Activated CD4-positive, alpha-beta memory T cell treated with anti-CD3 and anti-CD28 coated beads for 36 hours (primary cell): ENCODE measurements at regions not wholly inside any gene's neighbourhood (a gene's known extent, or its start where the extent isn't known, plus 50 kb on each side); places are given as distances from the start of the nearest gene placed in this dataset.

Experiments used
- CTCF ChIA-PET: fragments of 350-600 bp; sonication (Branson Sonifier 250); formaldehyde crosslinking; loops from one replicate; lab custom pipeline; 2021; ENCODE audit warnings: antibody characterized with exemption, inconsistent platforms; lab: Charles Lee
- POLR2A ChIA-PET: fragments of 350-600 bp; sonication (Branson Sonifier 250); formaldehyde crosslinking; loops from one replicate; lab custom pipeline; 2021; ENCODE audit warnings: antibody characterized with exemption; lab: Charles Lee
- DNase-seq: peaks from one replicate; pipeline ENCODE4 v3.0.0-alpha.2; 2020
- H3K27ac Mint-ChIP-seq: one replicate; pipeline ENCODE4 v1.8.0; 2021; ENCODE audit warnings: mixed read lengths
- H3K27me3 Mint-ChIP-seq: one replicate; pipeline ENCODE4 v1.8.0; 2021; ENCODE audit warnings: mixed read lengths
- H3K36me3 Mint-ChIP-seq: one replicate; pipeline ENCODE4 v1.8.0; 2021; ENCODE audit warnings: mixed read lengths
- H3K4me1 Mint-ChIP-seq: one replicate; pipeline ENCODE4 v1.8.0; 2021; ENCODE audit warnings: low read depth, mixed read lengths
- H3K4me3 Mint-ChIP-seq: one replicate; pipeline ENCODE4 v1.8.0; 2021; ENCODE audit warnings: mild to moderate bottlenecking, mixed read lengths
- H3K9me3 Mint-ChIP-seq: one replicate; pipeline ENCODE4 v1.8.0; 2021; ENCODE audit warnings: mixed read lengths
- intact Hi-C: fragments of 100-400 bp; cut with micrococcal nuclease; formaldehyde crosslinking; loops from one replicate; pipeline ENCODE4 v1.15.1; 2023

GRCh38 chr2:175310813-175311504, 129.4 kb upstream of the ATP5MC3 start:
- POLR2A ChIA-PET, result no interaction called here
- H3K4me1 Mint-ChIP-seq, result no peaks in the 10 kb centered on the region
- no peak overlapping the region for H3K4me3 Mint-ChIP-seq
- intact Hi-C loops, result no loop called here
- no peak overlapping the region for H3K27ac Mint-ChIP-seq
- H3K9me3 Mint-ChIP-seq, result no peaks in the 10 kb centered on the region
- H3K27me3 Mint-ChIP-seq, result peaks cover 18% of the 10 kb centered on the region
- no peak for DNase-seq
- CTCF ChIA-PET, result no interaction called here
- no peaks in the 10 kb centered on the region for H3K36me3 Mint-ChIP-seq

GRCh38 chr2:175309799-175310198, 128.3 kb upstream of the ATP5MC3 start:
- peaks cover 20% of the 10 kb centered on the region for H3K27me3 Mint-ChIP-seq
- no peaks in the 10 kb centered on the region for H3K4me1 Mint-ChIP-seq
- no peaks in the 10 kb centered on the region for H3K9me3 Mint-ChIP-seq
- DNase-seq, result peak; percentile 24
- ChIA-PET CTCF (no interaction called here), POLR2A (no interaction called here)
- H3K36me3 Mint-ChIP-seq, result no peaks in the 10 kb centered on the region
- intact Hi-C loops, result no loop called here
- no peak overlapping the region for H3K27ac Mint-ChIP-seq
- no peak overlapping the region for H3K4me3 Mint-ChIP-seq

- DNase-seq, result no peak
- no peak overlapping the region for H3K4me3 Mint-ChIP-seq
- ChIA-PET CTCF (interaction anchor here (1.0 kb wide), 1 partner anchor 105 kb away, joined by 3 read pairs; no protein-coding TSS in a partner anchor), POLR2A (no interaction called here)
- H3K27ac Mint-ChIP-seq, result no peak overlapping the region
- H3K36me3 Mint-ChIP-seq, result no peaks in the 10 kb centered on the region
- H3K9me3 Mint-ChIP-seq, result no peaks in the 10 kb centered on the region
- intact Hi-C loops, result no loop called here
- no peaks in the 10 kb centered on the region for H3K4me1 Mint-ChIP-seq
- peaks cover 25% of the 10 kb centered on the region for H3K27me3 Mint-ChIP-seq
Observed at GRCh38 chr2:175308005-175308404, 126.5 kb upstream of the ATP5MC3 start.

- no peaks in the 10 kb centered on the region for H3K9me3 Mint-ChIP-seq
- POLR2A ChIA-PET, result no interaction called here
- no peaks in the 10 kb centered on the region for H3K4me1 Mint-ChIP-seq
- no peak for DNase-seq
- H3K4me3 Mint-ChIP-seq, result no peak overlapping the region
- H3K27me3 Mint-ChIP-seq, result peaks cover 21% of the 10 kb centered on the region
- intact Hi-C loops, result no loop called here
- H3K36me3 Mint-ChIP-seq, result no peaks in the 10 kb centered on the region
- CTCF ChIA-PET, result interaction anchor here (1.4 kb wide), 1 partner anchor 22 kb away, joined by 3 read pairs; no protein-coding TSS in a partner anchor
- H3K27ac Mint-ChIP-seq, result no peak overlapping the region
Observed at GRCh38 chr2:175304541-175304940, 123.0 kb upstream of the ATP5MC3 start.

- intact Hi-C loops, result no loop called here
- no peaks in the 10 kb centered on the region for H3K4me1 Mint-ChIP-seq
- no peaks in the 10 kb centered on the region for H3K36me3 Mint-ChIP-seq
- H3K9me3 Mint-ChIP-seq, result peaks cover 6% of the 10 kb centered on the region
- CTCF ChIA-PET, result no interaction called here
- no peak overlapping the region for H3K27ac Mint-ChIP-seq
- no peak for DNase-seq
- H3K4me3 Mint-ChIP-seq, result no peak overlapping the region
- peaks cover 37% of the 10 kb centered on the region for H3K27me3 Mint-ChIP-seq
- POLR2A ChIA-PET, result no interaction called here
Observed at GRCh38 chr2:175293776-175294175, 112.3 kb upstream of the ATP5MC3 start.

GRCh38 chr2:175293195-175293594, 111.7 kb upstream of the ATP5MC3 start:
- POLR2A ChIA-PET, result no interaction called here
- intact Hi-C loops, result no loop called here
- Mint-ChIP-seq H3K9me3 (peaks cover 6% of the 10 kb centered on the region), H3K36me3 (no peaks in the 10 kb centered on the region), H3K27me3 (peaks cover 37% of the 10 kb centered on the region), H3K4me3 (no peak overlapping the region), H3K4me1 (no peaks in the 10 kb centered on the region), H3K27ac (no peak overlapping the region)
- CTCF ChIA-PET, result no interaction called here
- DNase-seq, result no peak

GRCh38 chr2:175282886-175283285, 101.4 kb upstream of the ATP5MC3 start:
- Mint-ChIP-seq H3K27me3 (peaks cover 3% of the 10 kb centered on the region), H3K4me3 (no peak overlapping the region), H3K27ac (no peak overlapping the region), H3K4me1 (peaks cover 3% of the 10 kb centered on the region), H3K36me3 (no peaks in the 10 kb centered on the region), H3K9me3 (no peaks in the 10 kb centered on the region)
- no peak for DNase-seq
- POLR2A ChIA-PET, result no interaction called here
- intact Hi-C loops, result loop anchor here (1.0 kb wide), 5 partner anchors 32 to 247 kb away; no protein-coding TSS in a partner anchor
- CTCF ChIA-PET, result interaction anchor here (0.6 to 10.3 kb wide), 14 partner anchors 10 to 583 kb away, joined by 3 to 124 read pairs (median 4); no protein-coding TSS in a partner anchor

GRCh38 chr2:175282300-175282699, 100.8 kb upstream of the ATP5MC3 start:
- no peak for DNase-seq
- POLR2A ChIA-PET, result no interaction called here
- Mint-ChIP-seq H3K4me3 (no peak overlapping the region), H3K27ac (no peak overlapping the region), H3K4me1 (peaks cover 3% of the 10 kb centered on the region), H3K9me3 (no peaks in the 10 kb centered on the region), H3K27me3 (peaks cover 3% of the 10 kb centered on the region), H3K36me3 (no peaks in the 10 kb centered on the region)
- intact Hi-C loops, result loop anchor here (1.0 kb wide), 5 partner anchors 31 to 246 kb away; no protein-coding TSS in a partner anchor
- CTCF ChIA-PET, result interaction anchor here (0.6 to 10.3 kb wide), 24 partner anchors 9 to 1359 kb away, joined by 3 to 124 read pairs (median 4); partner anchors contain the start of gene ATF2

GRCh38 chr2:175277772-175278171, 96.3 kb upstream of the ATP5MC3 start:
- Mint-ChIP-seq H3K9me3 (no peaks in the 10 kb centered on the region), H3K36me3 (no peaks in the 10 kb centered on the region), H3K4me1 (peaks cover 3% of the 10 kb centered on the region), H3K27ac (no peak overlapping the region), H3K4me3 (no peak overlapping the region), H3K27me3 (peaks cover 5% of the 10 kb centered on the region)
- ChIA-PET POLR2A (no interaction called here), CTCF (interaction anchor here (3.4 to 10.3 kb wide), 2 partner anchors 26 to 72 kb away, joined by 16 to 124 read pairs; no protein-coding TSS in a partner anchor)
- intact Hi-C loops, result no loop called here
- no peak for DNase-seq

- intact Hi-C loops, result no loop called here
- H3K4me1 Mint-ChIP-seq, result no peaks in the 10 kb centered on the region
- no peak overlapping the region for H3K4me3 Mint-ChIP-seq
- H3K9me3 Mint-ChIP-seq, result no peaks in the 10 kb centered on the region
- peaks cover 9% of the 10 kb centered on the region for H3K27me3 Mint-ChIP-seq
- no peak overlapping the region for H3K27ac Mint-ChIP-seq
- no peaks in the 10 kb centered on the region for H3K36me3 Mint-ChIP-seq
- DNase-seq, result no peak
- POLR2A ChIA-PET, result no interaction called here
- CTCF ChIA-PET, result interaction anchor here (1.5 kb wide), 1 partner anchor 24 kb away, joined by 6 read pairs; no protein-coding TSS in a partner anchor
Observed at GRCh38 chr2:175275539-175275938, 94.0 kb upstream of the ATP5MC3 start.

GRCh38 chr2:175259164-175259563, 77.7 kb upstream of the ATP5MC3 start:
- Mint-ChIP-seq H3K4me1 (no peaks in the 10 kb centered on the region), H3K36me3 (no peaks in the 10 kb centered on the region), H3K9me3 (peaks cover 3% of the 10 kb centered on the region), H3K4me3 (no peak overlapping the region), H3K27me3 (peaks cover 10% of the 10 kb centered on the region), H3K27ac (no peak overlapping the region)
- POLR2A ChIA-PET, result no interaction called here
- CTCF ChIA-PET, result interaction anchor here (1.1 to 6.5 kb wide), 2 partner anchors 8 to 24 kb away, joined by 5 to 48 read pairs; no protein-coding TSS in a partner anchor
- DNase-seq, result no peak
- intact Hi-C loops, result loop anchor here (5.0 kb wide), 1 partner anchor 37 kb away; no protein-coding TSS in a partner anchor

GRCh38 chr2:175256806-175257585, 75.5 kb upstream of the ATP5MC3 start:
- intact Hi-C loops, result loop anchor here (5.0 kb wide), 1 partner anchor 35 kb away; no protein-coding TSS in a partner anchor
- Mint-ChIP-seq H3K4me1 (no peaks in the 10 kb centered on the region), H3K27ac (no peak overlapping the region), H3K9me3 (peaks cover 3% of the 10 kb centered on the region), H3K27me3 (peaks cover 23% of the 10 kb centered on the region), H3K4me3 (no peak overlapping the region), H3K36me3 (no peaks in the 10 kb centered on the region)
- no peak for DNase-seq
- POLR2A ChIA-PET, result no interaction called here
- CTCF ChIA-PET, result interaction anchor here (0.7 to 1.4 kb wide), 3 partner anchors 25 to 72 kb away, joined by 3 to 4 read pairs (median 4); no protein-coding TSS in a partner anchor
